ENCODE measurements at regions not wholly inside any gene's neighbourhood (a gene's known extent, or its start where the extent isn't known, plus 50 kb on each side); places are given as distances from the start of the nearest gene placed in this dataset.

DNA sequence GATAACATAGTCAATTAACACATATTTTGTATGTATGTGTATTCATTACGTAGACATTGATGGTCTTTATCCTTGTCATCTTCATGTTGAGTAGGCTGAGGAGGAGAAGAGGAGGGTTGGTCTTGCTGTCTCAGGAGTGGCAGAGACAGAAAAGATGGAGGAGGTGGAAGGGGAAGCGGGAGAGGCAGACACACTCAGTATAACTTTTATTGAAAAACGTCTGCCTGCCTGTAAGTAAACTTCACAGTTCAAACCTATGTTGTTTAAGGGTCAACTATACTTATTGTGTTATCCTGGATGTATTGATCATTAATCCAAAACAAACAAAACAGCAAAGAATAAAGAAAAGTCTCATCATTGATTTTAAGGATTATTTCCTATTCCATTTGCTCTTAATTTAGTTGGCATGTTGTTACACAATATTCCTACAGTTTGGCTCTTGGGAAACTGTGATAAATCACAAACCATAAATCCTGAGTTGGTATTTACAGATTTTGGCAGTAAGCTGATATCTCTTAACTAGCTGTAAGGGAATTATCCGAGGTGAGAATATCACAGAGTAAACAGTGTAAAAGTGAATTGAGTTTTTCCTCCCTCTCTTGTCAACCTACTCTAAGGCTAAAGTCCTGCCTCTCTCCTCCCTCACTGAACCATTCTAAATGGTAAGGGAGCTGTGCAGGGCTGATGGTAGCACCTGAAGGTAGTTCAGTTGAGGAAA is 487.2 kb downstream of the SPATA31D1 start:
- TF ChIP-seq, protein P1, sequence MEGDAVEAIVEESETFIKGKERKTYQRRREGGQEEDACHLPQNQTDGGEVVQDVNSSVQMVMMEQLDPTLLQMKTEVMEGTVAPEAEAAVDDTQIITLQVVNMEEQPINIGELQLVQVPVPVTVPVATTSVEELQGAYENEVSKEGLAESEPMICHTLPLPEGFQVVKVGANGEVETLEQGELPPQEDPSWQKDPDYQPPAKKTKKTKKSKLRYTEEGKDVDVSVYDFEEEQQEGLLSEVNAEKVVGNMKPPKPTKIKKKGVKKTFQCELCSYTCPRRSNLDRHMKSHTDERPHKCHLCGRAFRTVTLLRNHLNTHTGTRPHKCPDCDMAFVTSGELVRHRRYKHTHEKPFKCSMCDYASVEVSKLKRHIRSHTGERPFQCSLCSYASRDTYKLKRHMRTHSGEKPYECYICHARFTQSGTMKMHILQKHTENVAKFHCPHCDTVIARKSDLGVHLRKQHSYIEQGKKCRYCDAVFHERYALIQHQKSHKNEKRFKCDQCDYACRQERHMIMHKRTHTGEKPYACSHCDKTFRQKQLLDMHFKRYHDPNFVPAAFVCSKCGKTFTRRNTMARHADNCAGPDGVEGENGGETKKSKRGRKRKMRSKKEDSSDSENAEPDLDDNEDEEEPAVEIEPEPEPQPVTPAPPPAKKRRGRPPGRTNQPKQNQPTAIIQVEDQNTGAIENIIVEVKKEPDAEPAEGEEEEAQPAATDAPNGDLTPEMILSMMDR (conservative IDR thresholded peaks at IDR 0.05), result no peak

More for the DNA sequence above, 487.2 kb downstream of the SPATA31D1 start:
- Mint-ChIP-seq H3K4me3 (no peak overlapping the region), H3K9me3 (no peaks in the 10 kb centered on the region), H3K27ac (no peak overlapping the region; a peak in 1 of 7 replicates), H3K36me3 (ENCODE audit: insufficient read depth in 1 of 3, low read depth in 3 of 3) (no peaks in the 10 kb centered on the region), H3K4me1 (no peaks in the 10 kb centered on the region), H3K27me3 (ENCODE audit: low read depth) (no peaks in the 10 kb centered on the region)
- H4K5ac ChIP-seq (ENCODE audit: insufficient read length, low read depth, low read length), result no peak overlapping the region
- H3K14ac ChIP-seq (ENCODE audit: insufficient read depth, low read length), result no peak overlapping the region
- no peak overlapping the region for H2AFZ ChIP-seq (ENCODE audit: low read length)
- H3K79me1 ChIP-seq (ENCODE audit: insufficient read depth, low read depth, low read length, poor library complexity, severe bottlenecking), result no peaks in the 10 kb centered on the region
- H3K4me1 ChIP-seq (ENCODE audit: insufficient read depth, low read length), result no peaks in the 10 kb centered on the region
- no peak overlapping the region for H2BK15ac ChIP-seq (ENCODE audit: low read depth, low read length)
- no peak overlapping the region for H3K23ac ChIP-seq (ENCODE audit: insufficient read length, low read depth, low read length)
- no peaks in the 10 kb centered on the region for H3K9me3 ChIP-seq (ENCODE audit: control insufficient read depth, low read depth, low read length)
- H4K8ac ChIP-seq (replicated peaks; ENCODE audit: insufficient read length, low read depth, low read length), result no peak overlapping the region
- WGBS (ENCODE audit: extremely low coverage, insufficient read length, low lambda C conversion rate), result no CpG with 5 or more reads among the region's 4 CpGs
- H2BK12ac ChIP-seq (ENCODE audit: insufficient read length, low read depth, low read length), result no peak overlapping the region
- H2BK20ac ChIP-seq (ENCODE audit: low read depth, low read length, poor library complexity, severe bottlenecking), result no peak overlapping the region
- no peak overlapping the region for H3K9ac ChIP-seq (ENCODE audit: extremely low read depth, insufficient read length, low read length)
- H3K23me2 ChIP-seq (ENCODE audit: insufficient read length, low read depth, low read length, poor library complexity, severe bottlenecking), result no peaks in the 10 kb centered on the region
- no peak overlapping the region for H2BK120ac ChIP-seq (ENCODE audit: low read depth, low read length, poor library complexity, severe bottlenecking)
- H3K27me3 ChIP-seq (ENCODE audit: insufficient read depth, low read length), result no peaks in the 10 kb centered on the region
- no peak overlapping the region for H3K56ac ChIP-seq (ENCODE audit: insufficient read length, low read depth, low read length)
- H3K79me2 ChIP-seq (ENCODE audit: insufficient read depth, low read length), result no peaks in the 10 kb centered on the region
- no peak overlapping the region for H3T11ph ChIP-seq (ENCODE audit: low read length)
- H4K91ac ChIP-seq (ENCODE audit: insufficient read length, low read depth, low read length), result no peak overlapping the region
- H2BK5ac ChIP-seq (ENCODE audit: insufficient read length, low read length), result no peak overlapping the region
- no peak overlapping the region for H2AK5ac ChIP-seq (ENCODE audit: insufficient read length, low read length)
- H3K4ac ChIP-seq (ENCODE audit: low read depth, low read length), result no peak overlapping the region
- no peak overlapping the region for H3K4me2 ChIP-seq (ENCODE audit: insufficient read depth, insufficient read length, low read length)
- H3K27ac ChIP-seq (ENCODE audit: insufficient read length, low read depth, low read length), result no peak overlapping the region
- no peak overlapping the region for H3K18ac ChIP-seq (ENCODE audit: insufficient read length, low read depth, low read length)
- no peaks in the 10 kb centered on the region for H4K20me1 ChIP-seq (ENCODE audit: control insufficient read depth, insufficient read depth, insufficient read length)
- no peak for DNase-seq
